OCI-LY1 (cell line): ENCODE measurements at regions not wholly inside any gene's neighbourhood (a gene's known extent, or its start where the extent isn't known, plus 50 kb on each side); places are given as distances from the start of the nearest gene placed in this dataset.
"Not testable (repeated sequence)": the region's sequence is repeated elsewhere in the genome, so short reads cannot be mapped to it uniquely, and the experiment has no call there.

Experiments used
- H2AFZ ChIP-seq: fragments of 200-600 bp; sonication (generic), shearing (Covaris generic); 2 replicates; pipeline ENCODE4 v1.6.0; 2014; ENCODE audit warnings: antibody characterized with exemption, mild to moderate bottlenecking, low read length
- H3F3A ChIP-seq: fragments of 200-600 bp; sonication (generic), shearing (Covaris generic); 2 replicates; pipeline ENCODE4 v1.6.0; 2014; ENCODE audit warnings: mild to moderate bottlenecking, antibody characterized with exemption, low read length, moderate library complexity; ENCODE audit not compliant: insufficient read depth
- H3K27ac ChIP-seq: fragments of 200-600 bp; sonication (generic); 2 replicates; pipeline ENCODE4 v1.5.1; 2014; ENCODE audit warnings: low read length, mixed run types, mild to moderate bottlenecking, low read depth; ENCODE audit not compliant: poor library complexity, severe bottlenecking
- H3K27me3 ChIP-seq: fragments of 200-600 bp; sonication (generic); 2 replicates; pipeline ENCODE4 v1.6.0; 2014; ENCODE audit warnings: antibody characterized with exemption, mild to moderate bottlenecking, low read length, moderate library complexity; ENCODE audit not compliant: insufficient read depth
- H3K36me3 ChIP-seq: fragments of 200-600 bp; sonication (generic); 2 replicates; pipeline ENCODE4 v1.6.1; 2014; ENCODE audit warnings: mild to moderate bottlenecking, antibody characterized with exemption, low read length, moderate library complexity, mixed read lengths; ENCODE audit not compliant: insufficient read depth
- H3K4me1 ChIP-seq: fragments of 200-600 bp; sonication (generic); 2 replicates; pipeline ENCODE4 v1.5.1; 2014; ENCODE audit warnings: mild to moderate bottlenecking, low read length, moderate library complexity; ENCODE audit not compliant: insufficient read depth, severe bottlenecking
- H3K4me2 ChIP-seq: fragments of 200-600 bp; sonication (generic), shearing (Covaris generic); 2 replicates; pipeline ENCODE4 v1.6.1; 2014; ENCODE audit warnings: low read length
- H3K4me3 ChIP-seq: fragments of 200-600 bp; sonication (generic); 2 replicates; pipeline ENCODE4 v1.5.1; 2014; ENCODE audit warnings: low read length, low read depth, mild to moderate bottlenecking, mixed read lengths; ENCODE audit not compliant: poor library complexity, severe bottlenecking
- H3K79me2 ChIP-seq: fragments of 200-600 bp; shearing (Covaris generic); 2 replicates; pipeline ENCODE4 v1.6.1; 2016; ENCODE audit warnings: mixed run types, low read length, mixed read lengths; ENCODE audit not compliant: insufficient read depth
- H3K9ac ChIP-seq: fragments of 200-600 bp; sonication (generic), shearing (Covaris generic); 2 replicates; pipeline ENCODE4 v1.6.1; 2014; ENCODE audit warnings: mild to moderate bottlenecking, low read length, mixed read lengths
- H3K9me2 ChIP-seq: fragments of 200-600 bp; sonication (generic), shearing (Covaris generic); 2 replicates; pipeline ENCODE4 v1.6.1; 2014; ENCODE audit warnings: low read depth, mild to moderate bottlenecking, low read length, mixed read lengths
- H3K9me3 ChIP-seq: fragments of 200-600 bp; shearing (Covaris generic); 2 replicates; pipeline ENCODE4 v1.6.1; 2014; ENCODE audit warnings: low read length, mixed read lengths
- H4K20me1 ChIP-seq: fragments of 200-600 bp; sonication (generic), shearing (Covaris generic); 2 replicates; pipeline ENCODE4 v1.6.0; 2016; ENCODE audit warnings: mild to moderate bottlenecking, low read length; ENCODE audit not compliant: insufficient read depth
- CTCF ChIP-seq: fragments of 200-600 bp; sonication (generic), shearing (Covaris generic); IDR thresholded peaks from 2 replicates; pipeline ENCODE4 v1.5.1; 2017; ENCODE audit warnings: mild to moderate bottlenecking, antibody characterized with exemption, low read length, moderate library complexity, mixed read lengths
- EZH2 ChIP-seq: fragments of 200-600 bp; sonication (generic), shearing (Covaris generic); IDR thresholded peaks from 2 replicates; pipeline ENCODE4 v1.8.0; 2017; ENCODE audit warnings: borderline replicate concordance, mixed run types, mild to moderate bottlenecking, antibody characterized with exemption, low read length, moderate library complexity, mixed read lengths

- Histone ChIP-seq H3K4me3 (no peak overlapping the region), H3K36me3 (no peaks in the 10 kb centered on the region), H3K9ac (no peak overlapping the region), H3K27me3 (no peaks in the 10 kb centered on the region), H3K4me1 (no peaks in the 10 kb centered on the region), H3K27ac (no peak overlapping the region), H3K9me2 (no peaks in the 10 kb centered on the region), H3K9me3 (no peaks in the 10 kb centered on the region), H3K4me2 (no peak overlapping the region), H2AFZ (no peak overlapping the region), H3K79me2 (no peaks in the 10 kb centered on the region), H3F3A (no peaks in the 10 kb centered on the region), H4K20me1 (no peaks in the 10 kb centered on the region)
- no peak for TF ChIP-seq EZH2
- TF ChIP-seq CTCF: no peak
Observed at GRCh38 chr9:101925498-101925897, 187.1 kb upstream of the GRIN3A start.

- Histone ChIP-seq H3K9me2 (no peaks in the 10 kb centered on the region), H3K4me1 (no peaks in the 10 kb centered on the region), H3K36me3 (no peaks in the 10 kb centered on the region), H4K20me1 (no peaks in the 10 kb centered on the region), H3K27ac (no peak overlapping the region), H3K9me3 (no peaks in the 10 kb centered on the region), H3K4me3 (no peak overlapping the region), H3K27me3 (no peaks in the 10 kb centered on the region), H3F3A (no peaks in the 10 kb centered on the region), H2AFZ (no peak overlapping the region), H3K9ac (no peak overlapping the region), H3K4me2 (no peak overlapping the region), H3K79me2 (no peaks in the 10 kb centered on the region)
- no peak for TF ChIP-seq CTCF
- no peak for TF ChIP-seq EZH2
Observed at GRCh38 chr9:101923451-101923850, 185.0 kb upstream of the GRIN3A start.

GRCh38 chr9:101916948-101917347 lies 178.5 kb upstream of the GRIN3A start:
- H3K9me3 ChIP-seq, H3K4me1 ChIP-seq, H2AFZ ChIP-seq, H3K4me2 ChIP-seq, H3K36me3 ChIP-seq, H3K27me3 ChIP-seq, H3K4me3 ChIP-seq, H3F3A ChIP-seq, H3K9me2 ChIP-seq, H3K9ac ChIP-seq, H4K20me1 ChIP-seq, H3K79me2 ChIP-seq, H3K27ac ChIP-seq: not testable (repeated sequence)

- H3K9me2 ChIP-seq: no peaks in the 10 kb centered on the region
- H3K4me1 ChIP-seq: no peaks in the 10 kb centered on the region
- no peak for TF ChIP-seq CTCF
- TF ChIP-seq EZH2: no peak
- no peaks in the 10 kb centered on the region for H3K9me3 ChIP-seq
- no peaks in the 10 kb centered on the region for H3K27me3 ChIP-seq
- no peak overlapping the region for H3K9ac ChIP-seq
- H4K20me1 ChIP-seq: no peaks in the 10 kb centered on the region
- H3F3A ChIP-seq: no peaks in the 10 kb centered on the region
- no peak overlapping the region for H2AFZ ChIP-seq
- H3K27ac ChIP-seq: no peak overlapping the region
- H3K4me2 ChIP-seq: no peak overlapping the region
- no peaks in the 10 kb centered on the region for H3K36me3 ChIP-seq
- H3K79me2 ChIP-seq: no peaks in the 10 kb centered on the region
- no peak overlapping the region for H3K4me3 ChIP-seq
Observed at GRCh38 chr9:101915482-101915881, 177.0 kb upstream of the GRIN3A start.
